OCI-LY7 (cell line): ENCODE measurements at regions not wholly inside any gene's neighbourhood (a gene's known extent, or its start where the extent isn't known, plus 50 kb on each side); places are given as distances from the start of the nearest gene placed in this dataset.

Source experiments
- EZH2phosphoT487 ChIP-seq: fragments of 200-600 bp; sonication (generic); IDR thresholded peaks from 2 replicates; pipeline ENCODE4 v1.6.1; 2018; ENCODE audit warnings: low read depth, borderline replicate concordance, mild to moderate bottlenecking, mixed run types, antibody characterized with exemption, low read length, moderate library complexity, mixed read lengths
- TF ChIP-seq, protein P1 (sequence below): fragments of 200-600 bp; sonication (generic); conservative IDR thresholded peaks from 2 replicates; pipeline ENCODE4 v1.5.1; 2014; ENCODE audit warnings: mild to moderate bottlenecking, antibody characterized with exemption, low read length, moderate library complexity, mixed read lengths

DNA sequence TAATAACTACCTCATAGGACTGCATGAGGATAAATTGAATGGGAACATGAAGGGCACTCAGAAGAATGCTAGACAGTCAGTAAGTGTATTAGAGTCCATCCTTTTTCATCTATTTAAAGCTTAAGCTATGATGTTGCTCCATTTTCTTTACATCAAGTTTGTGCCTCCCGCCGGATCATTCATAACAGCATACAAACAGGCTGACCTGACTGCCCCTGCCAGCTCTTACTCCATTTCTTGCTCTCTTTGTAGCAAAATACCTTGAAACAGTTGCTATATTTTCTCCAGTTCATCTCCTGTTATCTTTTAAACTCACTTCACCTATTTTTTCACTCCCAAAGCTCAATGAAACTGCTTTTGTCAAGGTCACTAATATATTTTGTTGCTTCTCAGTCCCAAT lies 315.6 kb upstream of the ALCAM start:
- TF ChIP-seq, protein P1, sequence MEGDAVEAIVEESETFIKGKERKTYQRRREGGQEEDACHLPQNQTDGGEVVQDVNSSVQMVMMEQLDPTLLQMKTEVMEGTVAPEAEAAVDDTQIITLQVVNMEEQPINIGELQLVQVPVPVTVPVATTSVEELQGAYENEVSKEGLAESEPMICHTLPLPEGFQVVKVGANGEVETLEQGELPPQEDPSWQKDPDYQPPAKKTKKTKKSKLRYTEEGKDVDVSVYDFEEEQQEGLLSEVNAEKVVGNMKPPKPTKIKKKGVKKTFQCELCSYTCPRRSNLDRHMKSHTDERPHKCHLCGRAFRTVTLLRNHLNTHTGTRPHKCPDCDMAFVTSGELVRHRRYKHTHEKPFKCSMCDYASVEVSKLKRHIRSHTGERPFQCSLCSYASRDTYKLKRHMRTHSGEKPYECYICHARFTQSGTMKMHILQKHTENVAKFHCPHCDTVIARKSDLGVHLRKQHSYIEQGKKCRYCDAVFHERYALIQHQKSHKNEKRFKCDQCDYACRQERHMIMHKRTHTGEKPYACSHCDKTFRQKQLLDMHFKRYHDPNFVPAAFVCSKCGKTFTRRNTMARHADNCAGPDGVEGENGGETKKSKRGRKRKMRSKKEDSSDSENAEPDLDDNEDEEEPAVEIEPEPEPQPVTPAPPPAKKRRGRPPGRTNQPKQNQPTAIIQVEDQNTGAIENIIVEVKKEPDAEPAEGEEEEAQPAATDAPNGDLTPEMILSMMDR, result no peak
- no peak for TF ChIP-seq EZH2phosphoT487
